ENCODE measurements at regions not wholly inside any gene's neighbourhood (a gene's known extent, or its start where the extent isn't known, plus 50 kb on each side); places are given as distances from the start of the nearest gene placed in this dataset.

DNA sequence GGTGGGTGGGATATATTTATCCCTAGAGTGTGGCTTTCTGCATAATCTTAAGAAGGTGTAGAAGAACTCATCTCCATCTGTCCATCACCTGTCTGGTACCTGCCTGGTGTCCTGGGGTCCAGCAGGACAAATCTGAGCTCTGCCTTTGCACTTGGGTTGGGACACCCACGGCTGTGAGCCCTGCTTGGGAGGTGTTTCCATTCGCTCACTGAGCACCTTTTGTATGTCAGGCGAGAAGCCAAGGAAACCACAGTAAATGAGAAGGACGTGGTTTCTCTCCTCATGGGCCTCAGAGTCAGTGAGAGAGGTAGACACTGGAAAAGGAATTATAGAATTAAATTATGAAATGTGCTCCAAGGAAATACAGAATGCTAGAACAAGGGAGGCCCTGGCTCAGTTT lies 555.9 kb downstream of the MIAT start:
- H3K4me1 ChIP-seq, result peaks cover 16% of the 10 kb centered on the region
- intact Hi-C loops (cut with DNase I), result no loop called here
- H3K36me3 ChIP-seq, result no peaks in the 10 kb centered on the region
- no peak for ATAC-seq
- peaks cover 5% of the 10 kb centered on the region for H3K27me3 ChIP-seq
- H3K4me3 ChIP-seq, result no peak overlapping the region
- no peak for DNase-seq
- TF ChIP-seq, protein P1, sequence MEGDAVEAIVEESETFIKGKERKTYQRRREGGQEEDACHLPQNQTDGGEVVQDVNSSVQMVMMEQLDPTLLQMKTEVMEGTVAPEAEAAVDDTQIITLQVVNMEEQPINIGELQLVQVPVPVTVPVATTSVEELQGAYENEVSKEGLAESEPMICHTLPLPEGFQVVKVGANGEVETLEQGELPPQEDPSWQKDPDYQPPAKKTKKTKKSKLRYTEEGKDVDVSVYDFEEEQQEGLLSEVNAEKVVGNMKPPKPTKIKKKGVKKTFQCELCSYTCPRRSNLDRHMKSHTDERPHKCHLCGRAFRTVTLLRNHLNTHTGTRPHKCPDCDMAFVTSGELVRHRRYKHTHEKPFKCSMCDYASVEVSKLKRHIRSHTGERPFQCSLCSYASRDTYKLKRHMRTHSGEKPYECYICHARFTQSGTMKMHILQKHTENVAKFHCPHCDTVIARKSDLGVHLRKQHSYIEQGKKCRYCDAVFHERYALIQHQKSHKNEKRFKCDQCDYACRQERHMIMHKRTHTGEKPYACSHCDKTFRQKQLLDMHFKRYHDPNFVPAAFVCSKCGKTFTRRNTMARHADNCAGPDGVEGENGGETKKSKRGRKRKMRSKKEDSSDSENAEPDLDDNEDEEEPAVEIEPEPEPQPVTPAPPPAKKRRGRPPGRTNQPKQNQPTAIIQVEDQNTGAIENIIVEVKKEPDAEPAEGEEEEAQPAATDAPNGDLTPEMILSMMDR (IDR thresholded peaks at IDR 0.05), result no peak
- no peaks in the 10 kb centered on the region for H3K9me3 ChIP-seq
- peak overlapping the region; percentile 2 for H3K27ac ChIP-seq

DNA sequence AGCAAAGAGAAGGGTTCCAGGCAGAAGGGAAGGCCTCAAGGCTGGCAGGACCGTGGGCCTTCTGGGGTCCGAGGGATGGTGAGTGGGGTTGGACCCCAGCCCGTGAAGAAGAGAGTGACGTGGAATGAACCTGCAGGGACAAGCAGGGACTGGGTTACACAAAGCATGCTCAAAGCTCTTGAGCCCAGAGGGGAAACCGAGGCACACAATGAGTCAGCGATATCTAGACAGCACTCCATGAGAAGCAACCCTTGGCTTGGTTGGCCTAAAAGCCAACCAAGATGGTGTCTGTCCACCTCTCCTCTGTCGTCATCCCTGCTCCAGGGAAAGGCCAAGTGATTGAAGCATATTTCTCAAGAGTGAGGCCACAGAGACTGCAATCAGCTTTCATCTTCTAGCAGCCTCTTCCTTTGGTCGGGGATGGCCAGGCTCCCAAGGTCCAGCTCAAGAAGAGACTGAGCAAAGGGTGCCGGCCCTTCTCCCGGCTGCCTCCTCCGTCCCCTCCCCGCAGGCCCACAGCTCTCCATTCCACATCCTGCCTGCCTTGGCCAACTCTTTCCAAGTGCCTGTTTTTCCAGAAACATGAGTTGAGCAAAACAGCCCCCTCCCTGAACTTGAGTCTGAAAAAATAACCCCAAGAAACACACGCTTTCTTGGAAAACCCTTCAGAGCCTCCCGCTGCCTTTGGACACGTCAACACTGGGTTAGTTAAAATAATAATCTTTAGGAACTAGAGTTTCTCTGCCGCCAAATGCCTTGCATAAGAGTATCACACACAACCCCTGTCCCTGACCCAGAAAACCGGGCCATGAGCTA lies 556.6 kb downstream of the MIAT start:
- peaks cover 17% of the 10 kb centered on the region for H3K4me1 ChIP-seq
- intact Hi-C loops (cut with DNase I), result no loop called here
- DNase-seq, result no peak
- no peak overlapping the region for H3K4me3 ChIP-seq
- H3K36me3 ChIP-seq, result no peaks in the 10 kb centered on the region
- H3K27ac ChIP-seq, result peak overlapping the region; percentile 2
- TF ChIP-seq, protein P1 (IDR thresholded peaks at IDR 0.05), result no peak
- no peak for ATAC-seq
- peaks cover 8% of the 10 kb centered on the region for H3K27me3 ChIP-seq
- no peaks in the 10 kb centered on the region for H3K9me3 ChIP-seq

DNA sequence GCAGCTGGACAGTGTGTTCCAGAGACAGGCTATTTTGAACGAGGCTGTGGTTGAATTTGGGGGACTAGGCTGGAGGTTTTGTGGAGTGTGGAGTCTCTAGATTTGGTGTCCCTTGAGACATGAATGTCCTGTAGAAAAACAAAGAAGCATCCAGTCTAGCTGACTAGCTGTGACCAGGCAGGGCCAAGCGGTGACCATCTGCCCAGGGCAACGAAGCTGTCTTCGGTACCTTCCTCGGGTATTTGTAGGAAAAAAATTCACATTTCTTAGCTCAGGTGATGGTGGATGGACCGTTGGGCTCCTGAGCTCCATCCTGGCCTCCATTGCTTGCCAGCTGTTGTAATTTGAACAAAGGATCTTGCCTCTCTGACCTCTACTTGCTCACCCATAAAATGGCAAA lies 557.3 kb downstream of the MIAT start:
- H3K9me3 ChIP-seq, result no peaks in the 10 kb centered on the region
- H3K27me3 ChIP-seq, result peaks cover 8% of the 10 kb centered on the region
- no peaks in the 10 kb centered on the region for H3K36me3 ChIP-seq
- TF ChIP-seq, protein P1 (IDR thresholded peaks at IDR 0.05), result no peak
- H3K4me3 ChIP-seq, result no peak overlapping the region
- H3K4me1 ChIP-seq, result peaks cover 17% of the 10 kb centered on the region
- DNase-seq, result no peak
- no peak overlapping the region for H3K27ac ChIP-seq
- intact Hi-C loops (cut with DNase I), result no loop called here
- ATAC-seq, result no peak

DNA sequence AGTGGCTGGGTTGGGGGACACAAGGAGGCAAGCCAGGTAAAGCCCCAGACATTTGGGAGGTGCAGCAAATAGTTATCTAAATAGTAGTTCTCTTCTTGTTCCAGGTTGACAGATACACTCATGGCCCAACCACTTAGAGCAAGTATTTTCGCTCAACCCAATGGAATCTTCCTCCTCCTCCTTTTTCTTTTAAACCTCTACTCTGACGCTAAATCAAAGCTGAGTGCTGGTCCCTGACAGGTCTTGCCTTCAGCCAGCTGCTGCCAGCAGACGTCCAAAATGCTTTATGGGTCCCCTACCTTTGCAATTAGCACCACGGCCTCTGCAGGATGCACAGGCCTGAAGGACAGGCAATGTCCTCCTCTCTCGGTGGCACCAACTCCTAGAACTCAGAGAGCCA lies 558.5 kb downstream of the MIAT start:
- DNase-seq (no peak), ATAC-seq (no peak)
- Histone ChIP-seq H3K9me3 (no peaks in the 10 kb centered on the region), H3K36me3 (no peaks in the 10 kb centered on the region), H3K27ac (no peak overlapping the region), H3K4me1 (peaks cover 17% of the 10 kb centered on the region), H3K4me3 (no peak overlapping the region), H3K27me3 (peaks cover 8% of the 10 kb centered on the region)
- TF ChIP-seq, protein P1 (IDR thresholded peaks at IDR 0.05), result no peak
- intact Hi-C loops (cut with DNase I), result no loop called here

DNA sequence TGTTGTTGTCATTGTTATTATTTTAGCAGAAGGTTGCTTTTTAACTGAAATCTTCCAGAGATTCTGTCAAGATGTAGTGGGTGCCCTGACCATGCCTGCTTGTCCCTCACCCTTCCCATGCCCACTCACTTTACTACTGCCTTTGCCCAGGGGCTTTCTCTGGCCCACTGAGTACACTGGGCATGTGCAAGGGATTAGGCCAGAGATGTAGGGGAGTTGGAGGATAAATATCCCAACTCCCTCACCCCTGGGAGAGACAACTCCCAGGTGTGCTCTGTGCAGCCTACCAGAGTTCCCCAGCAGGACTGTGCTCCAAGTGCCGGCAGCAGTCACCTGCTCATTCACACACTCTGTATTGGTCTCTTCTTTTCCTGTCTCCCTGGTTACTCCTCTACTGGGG lies 559.1 kb downstream of the MIAT start:
- Histone ChIP-seq H3K4me1 (peaks cover 17% of the 10 kb centered on the region), H3K36me3 (no peaks in the 10 kb centered on the region), H3K4me3 (no peak overlapping the region), H3K27ac (no peak overlapping the region), H3K9me3 (no peaks in the 10 kb centered on the region), H3K27me3 (peaks cover 8% of the 10 kb centered on the region)
- no peak for DNase-seq
- no peak for ATAC-seq
- intact Hi-C loops (cut with DNase I), result no loop called here
- TF ChIP-seq, protein P1 (IDR thresholded peaks at IDR 0.05), result no peak
